WTC11 (cell line): ENCODE measurements at regions not wholly inside any gene's neighbourhood (a gene's known extent, or its start where the extent isn't known, plus 50 kb on each side); places are given as distances from the start of the nearest gene placed in this dataset.

Experiments
- ATAC-seq: fragments of 200-7000 bp; cut with Tn5 transposase; 2 replicates; pipeline ENCODE4 v1.10.0; 2021; ENCODE audit warnings: mild to moderate bottlenecking, moderate library complexity
- CTCF ChIA-PET: fragments of 300-600 bp; sonication (Branson Sonifier 250); formaldehyde crosslinking; loops from one replicate; lab custom pipeline; 2021; ENCODE audit warnings: antibody characterized with exemption; lab: Charles Lee
- POLR2A ChIA-PET: fragments of 350-600 bp; sonication (Branson Sonifier 250); formaldehyde crosslinking; loops from one replicate; lab custom pipeline; 2021; ENCODE audit warnings: antibody characterized with exemption; lab: Charles Lee
- DNase-seq: peaks from one replicate; pipeline ENCODE4 v3.0.0; 2021; ENCODE audit warnings: low spot score
- H3K27ac Mint-ChIP-seq: 2 replicates; pipeline ENCODE4 v1.8.0; 2021; ENCODE audit warnings: mixed read lengths
- H3K27me3 Mint-ChIP-seq: 2 replicates; pipeline ENCODE4 v1.8.0; 2021; ENCODE audit warnings: low read depth, mild to moderate bottlenecking, moderate library complexity, mixed read lengths
- H3K36me3 Mint-ChIP-seq: 2 replicates; pipeline ENCODE4 v1.8.0; 2021; ENCODE audit warnings: mixed read lengths
- H3K4me1 Mint-ChIP-seq: 2 replicates; pipeline ENCODE4 v1.8.0; 2022; ENCODE audit warnings: mixed read lengths
- H3K4me3 Mint-ChIP-seq: 2 replicates; pipeline ENCODE4 v1.8.0; 2021; ENCODE audit warnings: mild to moderate bottlenecking, moderate library complexity, mixed read lengths
- H3K9me3 Mint-ChIP-seq: 2 replicates; pipeline ENCODE4 v1.8.0; 2021; ENCODE audit warnings: mixed read lengths
- CREB1 ChIP-seq: sonication (generic); formaldehyde crosslinking; IDR thresholded peaks from 2 replicates; pipeline ENCODE4 v1.8.0; 2023; ENCODE audit warnings: mild to moderate bottlenecking, missing genetic modification reagents
- ERG ChIP-seq: fragments of 250-450 bp; sonication (Bioruptor Pico); IDR thresholded peaks from 2 replicates; pipeline ENCODE4 v1.8.0; 2021; ENCODE audit warnings: mild to moderate bottlenecking
- FOXJ3 ChIP-seq: sonication (generic); formaldehyde crosslinking; IDR thresholded peaks from 2 replicates; pipeline ENCODE4 v1.9.0; 2021; ENCODE audit warnings: missing genetic modification reagents, mild to moderate bottlenecking, borderline replicate concordance
- JAZF1 ChIP-seq: fragments of 250-450 bp; sonication (Bioruptor Pico); IDR thresholded peaks from 2 replicates; pipeline ENCODE4 v1.9.0; 2021; ENCODE audit warnings: moderate library complexity, mild to moderate bottlenecking, inconsistent platforms
- MXD4 ChIP-seq: fragments of 250-450 bp; sonication (Bioruptor Pico); IDR thresholded peaks from 2 replicates; pipeline ENCODE4 v1.8.0; 2021; ENCODE audit warnings: mild to moderate bottlenecking, moderate library complexity, borderline replicate concordance
- NFATC4 ChIP-seq: fragments of 250-450 bp; sonication (Bioruptor Pico); IDR thresholded peaks from 2 replicates; pipeline ENCODE4 v1.9.0; 2021; ENCODE audit warnings: mild to moderate bottlenecking
- OVOL2 ChIP-seq: fragments of 250-450 bp; sonication (Bioruptor Pico); IDR thresholded peaks from 2 replicates; pipeline ENCODE4 v1.9.0; 2021; ENCODE audit warnings: mild to moderate bottlenecking, borderline replicate concordance
- SMAD3 ChIP-seq: sonication (generic); formaldehyde crosslinking; IDR thresholded peaks from 2 replicates; pipeline ENCODE4 v1.8.0; 2022; ENCODE audit warnings: missing genetic modification reagents, mild to moderate bottlenecking, borderline replicate concordance
- SMAD4 ChIP-seq: sonication (generic); formaldehyde crosslinking; IDR thresholded peaks from 2 replicates; pipeline ENCODE4 v1.8.0; 2022; ENCODE audit warnings: mild to moderate bottlenecking, missing genetic modification reagents
- SP1 ChIP-seq: sonication (generic); formaldehyde crosslinking; conservative IDR thresholded peaks from 2 replicates; pipeline ENCODE4 v1.8.1; 2022; ENCODE audit warnings: missing genetic modification reagents
- TEAD1 ChIP-seq: sonication (generic); formaldehyde crosslinking; IDR thresholded peaks from 2 replicates; pipeline ENCODE4 v1.8.0; 2022; ENCODE audit warnings: mild to moderate bottlenecking, missing genetic modification reagents
- USF1 ChIP-seq: sonication (generic); formaldehyde crosslinking; IDR thresholded peaks from 2 replicates; pipeline ENCODE4 v1.8.0; 2022; ENCODE audit warnings: mild to moderate bottlenecking, missing genetic modification reagents
- ZNF121 ChIP-seq: sonication (generic); formaldehyde crosslinking; IDR thresholded peaks from 2 replicates; pipeline ENCODE4 v1.8.0; 2023; ENCODE audit warnings: missing genetic modification reagents
- ZNF263 ChIP-seq: sonication (generic); formaldehyde crosslinking; IDR thresholded peaks from 2 replicates; pipeline ENCODE4 v1.8.1; 2022; ENCODE audit warnings: low read depth, mild to moderate bottlenecking, moderate library complexity, missing genetic modification reagents
- ZNF512 ChIP-seq: sonication (generic); formaldehyde crosslinking; IDR thresholded peaks from 2 replicates; pipeline ENCODE4 v1.8.1; 2022; ENCODE audit warnings: missing genetic modification reagents, borderline replicate concordance
- TF ChIP-seq, protein P1 (sequence below): sonication (generic); formaldehyde crosslinking; IDR thresholded peaks from 2 replicates; pipeline ENCODE4 v1.8.1; 2023; ENCODE audit warnings: mild to moderate bottlenecking, missing genetic modification reagents
- TF ChIP-seq, protein P2 (sequence below): fragments of 250-450 bp; sonication (Bioruptor Pico); IDR thresholded peaks from 2 replicates; pipeline ENCODE4 v1.9.0; 2021; ENCODE audit warnings: moderate library complexity, mild to moderate bottlenecking, inconsistent platforms, borderline replicate concordance
- TF ChIP-seq, protein P3 (sequence below): fragments of 250-450 bp; sonication (Bioruptor Pico); IDR thresholded peaks from 2 replicates; pipeline ENCODE4 v1.9.0; 2021; ENCODE audit warnings: mild to moderate bottlenecking
- TF ChIP-seq, protein P4 (sequence below): fragments of 200-600 bp; IDR thresholded peaks from 2 replicates; pipeline ENCODE4 v1.8.0; 2022; ENCODE audit warnings: antibody characterized with exemption
- TF ChIP-seq, protein P5 (sequence below): fragments of 250-450 bp; sonication (Bioruptor Pico); IDR thresholded peaks from 2 replicates; pipeline ENCODE4 v1.9.0; 2021; ENCODE audit warnings: mild to moderate bottlenecking, borderline replicate concordance

DNA sequence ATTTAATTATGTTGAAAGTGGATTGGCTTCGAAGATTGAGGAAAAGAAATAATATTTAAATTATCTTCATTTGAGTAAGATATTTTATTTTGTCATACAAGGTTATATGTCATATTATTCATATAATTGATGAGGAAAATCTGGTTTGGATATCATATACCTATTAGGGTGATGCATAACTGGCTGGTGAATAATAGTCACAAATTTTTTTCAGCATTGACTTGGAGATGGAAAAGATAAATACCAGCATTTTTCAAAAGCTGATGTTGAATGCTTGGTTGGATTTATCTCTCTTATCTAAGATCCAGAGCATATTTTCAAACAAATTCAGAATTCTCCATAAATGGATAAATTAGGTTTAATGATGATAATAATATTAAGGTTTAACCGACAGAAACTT is 93.5 kb upstream of the SLIT2 start (continued):
- TF ChIP-seq USF1 = no peak

DNA sequence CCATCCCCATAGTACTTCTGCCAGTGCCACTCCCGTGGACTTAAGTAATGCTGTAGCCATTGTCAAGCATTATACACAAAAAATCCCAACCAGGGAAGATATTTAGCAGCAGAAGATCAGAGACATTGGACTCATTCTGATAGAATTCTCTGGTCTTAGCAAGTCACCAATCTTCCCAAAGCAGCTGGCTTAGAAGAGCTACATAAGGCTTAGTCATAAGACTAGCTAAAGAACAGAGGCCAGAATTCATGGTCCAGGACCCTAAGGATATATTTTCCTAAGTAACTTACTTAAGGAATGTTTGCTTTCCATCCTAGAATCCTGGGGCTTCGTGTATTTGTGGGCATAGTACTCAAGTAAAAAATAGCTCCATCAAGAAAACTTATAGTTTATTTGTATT is 100.3 kb upstream of the SLIT2 start:
- TF ChIP-seq FOXJ3 (CRISPR knock-in tag) (no peak), MXD4 (CRISPR knock-in tag) (no peak), ZNF512 (CRISPR knock-in tag) (no peak), NFATC4 (no peak), ZNF121 (CRISPR knock-in tag) (no peak), ERG (CRISPR knock-in tag) (no peak), SP1 (CRISPR knock-in tag) (no peak), SMAD4 (CRISPR knock-in tag) (no peak), JAZF1 (CRISPR knock-in tag) (no peak), CREB1 (CRISPR knock-in tag) (no peak), OVOL2 (CRISPR knock-in tag) (no peak), TEAD1 (no peak), USF1 (no peak), ZNF263 (CRISPR knock-in tag) (no peak), SMAD3 (no peak)
- TF ChIP-seq, protein P1, sequence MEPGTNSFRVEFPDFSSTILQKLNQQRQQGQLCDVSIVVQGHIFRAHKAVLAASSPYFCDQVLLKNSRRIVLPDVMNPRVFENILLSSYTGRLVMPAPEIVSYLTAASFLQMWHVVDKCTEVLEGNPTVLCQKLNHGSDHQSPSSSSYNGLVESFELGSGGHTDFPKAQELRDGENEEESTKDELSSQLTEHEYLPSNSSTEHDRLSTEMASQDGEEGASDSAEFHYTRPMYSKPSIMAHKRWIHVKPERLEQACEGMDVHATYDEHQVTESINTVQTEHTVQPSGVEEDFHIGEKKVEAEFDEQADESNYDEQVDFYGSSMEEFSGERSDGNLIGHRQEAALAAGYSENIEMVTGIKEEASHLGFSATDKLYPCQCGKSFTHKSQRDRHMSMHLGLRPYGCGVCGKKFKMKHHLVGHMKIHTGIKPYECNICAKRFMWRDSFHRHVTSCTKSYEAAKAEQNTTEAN (CRISPR knock-in tag) = no peak
- TF ChIP-seq, protein P2, sequence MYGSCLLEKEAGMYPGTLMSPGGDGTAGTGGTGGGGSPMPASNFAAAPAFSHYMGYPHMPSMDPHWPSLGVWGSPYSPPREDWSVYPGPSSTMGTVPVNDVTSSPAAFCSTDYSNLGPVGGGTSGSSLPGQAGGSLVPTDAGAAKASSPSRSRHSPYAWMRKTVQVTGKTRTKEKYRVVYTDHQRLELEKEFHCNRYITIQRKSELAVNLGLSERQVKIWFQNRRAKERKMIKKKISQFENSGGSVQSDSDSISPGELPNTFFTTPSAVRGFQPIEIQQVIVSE (CRISPR knock-in tag) = no peak
- TF ChIP-seq, protein P3, sequence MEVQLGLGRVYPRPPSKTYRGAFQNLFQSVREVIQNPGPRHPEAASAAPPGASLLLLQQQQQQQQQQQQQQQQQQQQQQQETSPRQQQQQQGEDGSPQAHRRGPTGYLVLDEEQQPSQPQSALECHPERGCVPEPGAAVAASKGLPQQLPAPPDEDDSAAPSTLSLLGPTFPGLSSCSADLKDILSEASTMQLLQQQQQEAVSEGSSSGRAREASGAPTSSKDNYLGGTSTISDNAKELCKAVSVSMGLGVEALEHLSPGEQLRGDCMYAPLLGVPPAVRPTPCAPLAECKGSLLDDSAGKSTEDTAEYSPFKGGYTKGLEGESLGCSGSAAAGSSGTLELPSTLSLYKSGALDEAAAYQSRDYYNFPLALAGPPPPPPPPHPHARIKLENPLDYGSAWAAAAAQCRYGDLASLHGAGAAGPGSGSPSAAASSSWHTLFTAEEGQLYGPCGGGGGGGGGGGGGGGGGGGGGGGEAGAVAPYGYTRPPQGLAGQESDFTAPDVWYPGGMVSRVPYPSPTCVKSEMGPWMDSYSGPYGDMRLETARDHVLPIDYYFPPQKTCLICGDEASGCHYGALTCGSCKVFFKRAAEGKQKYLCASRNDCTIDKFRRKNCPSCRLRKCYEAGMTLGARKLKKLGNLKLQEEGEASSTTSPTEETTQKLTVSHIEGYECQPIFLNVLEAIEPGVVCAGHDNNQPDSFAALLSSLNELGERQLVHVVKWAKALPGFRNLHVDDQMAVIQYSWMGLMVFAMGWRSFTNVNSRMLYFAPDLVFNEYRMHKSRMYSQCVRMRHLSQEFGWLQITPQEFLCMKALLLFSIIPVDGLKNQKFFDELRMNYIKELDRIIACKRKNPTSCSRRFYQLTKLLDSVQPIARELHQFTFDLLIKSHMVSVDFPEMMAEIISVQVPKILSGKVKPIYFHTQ (CRISPR knock-in tag) = no peak
- TF ChIP-seq, protein P4, sequence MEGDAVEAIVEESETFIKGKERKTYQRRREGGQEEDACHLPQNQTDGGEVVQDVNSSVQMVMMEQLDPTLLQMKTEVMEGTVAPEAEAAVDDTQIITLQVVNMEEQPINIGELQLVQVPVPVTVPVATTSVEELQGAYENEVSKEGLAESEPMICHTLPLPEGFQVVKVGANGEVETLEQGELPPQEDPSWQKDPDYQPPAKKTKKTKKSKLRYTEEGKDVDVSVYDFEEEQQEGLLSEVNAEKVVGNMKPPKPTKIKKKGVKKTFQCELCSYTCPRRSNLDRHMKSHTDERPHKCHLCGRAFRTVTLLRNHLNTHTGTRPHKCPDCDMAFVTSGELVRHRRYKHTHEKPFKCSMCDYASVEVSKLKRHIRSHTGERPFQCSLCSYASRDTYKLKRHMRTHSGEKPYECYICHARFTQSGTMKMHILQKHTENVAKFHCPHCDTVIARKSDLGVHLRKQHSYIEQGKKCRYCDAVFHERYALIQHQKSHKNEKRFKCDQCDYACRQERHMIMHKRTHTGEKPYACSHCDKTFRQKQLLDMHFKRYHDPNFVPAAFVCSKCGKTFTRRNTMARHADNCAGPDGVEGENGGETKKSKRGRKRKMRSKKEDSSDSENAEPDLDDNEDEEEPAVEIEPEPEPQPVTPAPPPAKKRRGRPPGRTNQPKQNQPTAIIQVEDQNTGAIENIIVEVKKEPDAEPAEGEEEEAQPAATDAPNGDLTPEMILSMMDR = no peak
- TF ChIP-seq, protein P5, sequence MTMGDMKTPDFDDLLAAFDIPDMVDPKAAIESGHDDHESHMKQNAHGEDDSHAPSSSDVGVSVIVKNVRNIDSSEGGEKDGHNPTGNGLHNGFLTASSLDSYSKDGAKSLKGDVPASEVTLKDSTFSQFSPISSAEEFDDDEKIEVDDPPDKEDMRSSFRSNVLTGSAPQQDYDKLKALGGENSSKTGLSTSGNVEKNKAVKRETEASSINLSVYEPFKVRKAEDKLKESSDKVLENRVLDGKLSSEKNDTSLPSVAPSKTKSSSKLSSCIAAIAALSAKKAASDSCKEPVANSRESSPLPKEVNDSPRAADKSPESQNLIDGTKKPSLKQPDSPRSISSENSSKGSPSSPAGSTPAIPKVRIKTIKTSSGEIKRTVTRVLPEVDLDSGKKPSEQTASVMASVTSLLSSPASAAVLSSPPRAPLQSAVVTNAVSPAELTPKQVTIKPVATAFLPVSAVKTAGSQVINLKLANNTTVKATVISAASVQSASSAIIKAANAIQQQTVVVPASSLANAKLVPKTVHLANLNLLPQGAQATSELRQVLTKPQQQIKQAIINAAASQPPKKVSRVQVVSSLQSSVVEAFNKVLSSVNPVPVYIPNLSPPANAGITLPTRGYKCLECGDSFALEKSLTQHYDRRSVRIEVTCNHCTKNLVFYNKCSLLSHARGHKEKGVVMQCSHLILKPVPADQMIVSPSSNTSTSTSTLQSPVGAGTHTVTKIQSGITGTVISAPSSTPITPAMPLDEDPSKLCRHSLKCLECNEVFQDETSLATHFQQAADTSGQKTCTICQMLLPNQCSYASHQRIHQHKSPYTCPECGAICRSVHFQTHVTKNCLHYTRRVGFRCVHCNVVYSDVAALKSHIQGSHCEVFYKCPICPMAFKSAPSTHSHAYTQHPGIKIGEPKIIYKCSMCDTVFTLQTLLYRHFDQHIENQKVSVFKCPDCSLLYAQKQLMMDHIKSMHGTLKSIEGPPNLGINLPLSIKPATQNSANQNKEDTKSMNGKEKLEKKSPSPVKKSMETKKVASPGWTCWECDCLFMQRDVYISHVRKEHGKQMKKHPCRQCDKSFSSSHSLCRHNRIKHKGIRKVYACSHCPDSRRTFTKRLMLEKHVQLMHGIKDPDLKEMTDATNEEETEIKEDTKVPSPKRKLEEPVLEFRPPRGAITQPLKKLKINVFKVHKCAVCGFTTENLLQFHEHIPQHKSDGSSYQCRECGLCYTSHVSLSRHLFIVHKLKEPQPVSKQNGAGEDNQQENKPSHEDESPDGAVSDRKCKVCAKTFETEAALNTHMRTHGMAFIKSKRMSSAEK = no peak
- Mint-ChIP-seq H3K4me3 (no peak overlapping the region), H3K36me3 (no peaks in the 10 kb centered on the region), H3K27ac (no peak overlapping the region), H3K4me1 (no peaks in the 10 kb centered on the region), H3K9me3 (no peaks in the 10 kb centered on the region), H3K27me3 (no peaks in the 10 kb centered on the region)
- ChIA-PET POLR2A (no interaction called here), CTCF (no interaction called here)
- ATAC-seq (no peak), DNase-seq (no peak)
